Neural cell (in vitro differentiated cells): ENCODE measurements at regions not wholly inside any gene's neighbourhood (a gene's known extent, or its start where the extent isn't known, plus 50 kb on each side); places are given as distances from the start of the nearest gene placed in this dataset.

Source experiments
- H2AFZ ChIP-seq: fragments of 200-600, 300-800 bp; sonication (generic), shearing (Covaris generic); 2 replicates; pipeline ENCODE4 v1.6.0; 2014; ENCODE audit warnings: low read depth, mild to moderate bottlenecking, antibody characterized with exemption, low read length, moderate library complexity
- H3F3A ChIP-seq: fragments of 200-600 bp; shearing (Covaris generic); 2 replicates; pipeline ENCODE4 v1.6.1; 2016; ENCODE audit warnings: mild to moderate bottlenecking, moderate library complexity, mixed read lengths, antibody characterized with exemption, low read length; ENCODE audit not compliant: insufficient read depth, poor library complexity, severe bottlenecking
- H3K27ac ChIP-seq: fragments of 200-600, 300-800 bp; sonication (generic), shearing (Covaris generic); 2 replicates; pipeline ENCODE4 v1.5.1; 2014; ENCODE audit warnings: mild to moderate bottlenecking, low read length, moderate library complexity
- H3K27me3 ChIP-seq: fragments of 300-800, 200-600 bp; sonication (generic), shearing (Covaris generic); 2 replicates; pipeline ENCODE4 v1.6.0; 2014; ENCODE audit warnings: mild to moderate bottlenecking, low read depth, low read length, moderate library complexity; ENCODE audit not compliant: insufficient read depth
- H3K36me3 ChIP-seq: fragments of 300-800, 200-600 bp; sonication (generic), shearing (Covaris generic); 2 replicates; pipeline ENCODE4 v1.5.1; 2014; ENCODE audit warnings: mild to moderate bottlenecking, antibody characterized with exemption, low read length, moderate library complexity; ENCODE audit not compliant: insufficient read depth
- H3K4me2 ChIP-seq: fragments of 300-800, 200-600 bp; sonication (generic), shearing (Covaris generic); 2 replicates; pipeline ENCODE4 v1.6.0; 2014; ENCODE audit warnings: mild to moderate bottlenecking, low read length
- H3K4me3 ChIP-seq: fragments of 300-800, 200-600 bp; sonication (generic), shearing (Covaris generic); 2 replicates; pipeline ENCODE4 v1.5.1; 2014; ENCODE audit warnings: mild to moderate bottlenecking, low read length, moderate library complexity
- H3K79me2 ChIP-seq: fragments of 200-600 bp; shearing (Covaris generic); replicated peaks from 2 replicates; pipeline ENCODE4 v1.6.0; 2014; ENCODE audit warnings: mild to moderate bottlenecking, low read length, moderate library complexity; ENCODE audit not compliant: insufficient read depth
- H3K9ac ChIP-seq: fragments of 300-800, 200-600 bp; sonication (generic), shearing (Covaris generic); 2 replicates; pipeline ENCODE4 v1.6.1; 2016; ENCODE audit warnings: mild to moderate bottlenecking, low read length, mixed read lengths
- H3K9me2 ChIP-seq: fragments of 200-600 bp; shearing (Covaris generic); 2 replicates; pipeline ENCODE4 v1.6.1; 2016; ENCODE audit warnings: mild to moderate bottlenecking, low read length, mixed read lengths; ENCODE audit not compliant: insufficient read depth
- H3K9me3 ChIP-seq: fragments of 200-600, 300-800 bp; sonication (generic), shearing (Covaris generic); 2 replicates; pipeline ENCODE4 v1.6.1; 2016; ENCODE audit warnings: mild to moderate bottlenecking, mixed run types, low read length, moderate library complexity, mixed read lengths
- H4K20me1 ChIP-seq: fragments of 200-600 bp; shearing (Covaris generic); 2 replicates; pipeline ENCODE4 v1.6.1; 2016; ENCODE audit warnings: mild to moderate bottlenecking, mixed run types; ENCODE audit not compliant: insufficient read depth
- CTCF ChIP-seq: fragments of 450-650 bp; IDR thresholded peaks from 2 replicates; pipeline ENCODE4 v1.5.1; 2014; ENCODE audit warnings: antibody characterized with exemption, mild to moderate bottlenecking, moderate library complexity; ENCODE audit not compliant: poor library complexity, severe bottlenecking
- EZH2 ChIP-seq: fragments of 200-600, 300-800 bp; shearing (Covaris generic), sonication (generic); IDR thresholded peaks from 2 replicates; pipeline ENCODE4 v1.6.1; 2014; ENCODE audit warnings: antibody characterized with exemption, low read length, borderline replicate concordance, mild to moderate bottlenecking; ENCODE audit not compliant: insufficient read depth, poor library complexity, severe bottlenecking
- MXI1 ChIP-seq: fragments of 450-650 bp; conservative IDR thresholded peaks from 2 replicates; pipeline ENCODE4 v1.6.1; 2014; ENCODE audit warnings: antibody characterized with exemption, mild to moderate bottlenecking; ENCODE audit not compliant: poor library complexity, severe bottlenecking
- POLR2AphosphoS5 ChIP-seq: IDR thresholded peaks from 2 replicates; pipeline ENCODE4 v1.6.1; 2012
- SMC3 ChIP-seq: fragments of 450-650 bp; conservative IDR thresholded peaks from 2 replicates; pipeline ENCODE4 v1.6.1; 2014; ENCODE audit warnings: antibody characterized with exemption, mild to moderate bottlenecking, moderate library complexity; ENCODE audit not compliant: poor library complexity
- TF ChIP-seq, protein P1 (sequence below): IDR thresholded peaks from 2 replicates; pipeline ENCODE4 v1.6.1; 2012; ENCODE audit warnings: borderline replicate concordance

- Histone ChIP-seq H4K20me1 (no peaks in the 10 kb centered on the region), H3F3A (no peaks in the 10 kb centered on the region), H3K4me3 (no peak overlapping the region), H3K9ac (no peak overlapping the region), H3K36me3 (no peaks in the 10 kb centered on the region), H3K9me3 (no peaks in the 10 kb centered on the region), H3K4me2 (no peak overlapping the region), H2AFZ (no peak overlapping the region), H3K79me2 (no peaks in the 10 kb centered on the region), H3K9me2 (no peaks in the 10 kb centered on the region), H3K27me3 (no peaks in the 10 kb centered on the region), H3K27ac (no peak overlapping the region)
- TF ChIP-seq MXI1 (no peak), POLR2AphosphoS5 (no peak), SMC3 (no peak)
- TF ChIP-seq, protein P1, sequence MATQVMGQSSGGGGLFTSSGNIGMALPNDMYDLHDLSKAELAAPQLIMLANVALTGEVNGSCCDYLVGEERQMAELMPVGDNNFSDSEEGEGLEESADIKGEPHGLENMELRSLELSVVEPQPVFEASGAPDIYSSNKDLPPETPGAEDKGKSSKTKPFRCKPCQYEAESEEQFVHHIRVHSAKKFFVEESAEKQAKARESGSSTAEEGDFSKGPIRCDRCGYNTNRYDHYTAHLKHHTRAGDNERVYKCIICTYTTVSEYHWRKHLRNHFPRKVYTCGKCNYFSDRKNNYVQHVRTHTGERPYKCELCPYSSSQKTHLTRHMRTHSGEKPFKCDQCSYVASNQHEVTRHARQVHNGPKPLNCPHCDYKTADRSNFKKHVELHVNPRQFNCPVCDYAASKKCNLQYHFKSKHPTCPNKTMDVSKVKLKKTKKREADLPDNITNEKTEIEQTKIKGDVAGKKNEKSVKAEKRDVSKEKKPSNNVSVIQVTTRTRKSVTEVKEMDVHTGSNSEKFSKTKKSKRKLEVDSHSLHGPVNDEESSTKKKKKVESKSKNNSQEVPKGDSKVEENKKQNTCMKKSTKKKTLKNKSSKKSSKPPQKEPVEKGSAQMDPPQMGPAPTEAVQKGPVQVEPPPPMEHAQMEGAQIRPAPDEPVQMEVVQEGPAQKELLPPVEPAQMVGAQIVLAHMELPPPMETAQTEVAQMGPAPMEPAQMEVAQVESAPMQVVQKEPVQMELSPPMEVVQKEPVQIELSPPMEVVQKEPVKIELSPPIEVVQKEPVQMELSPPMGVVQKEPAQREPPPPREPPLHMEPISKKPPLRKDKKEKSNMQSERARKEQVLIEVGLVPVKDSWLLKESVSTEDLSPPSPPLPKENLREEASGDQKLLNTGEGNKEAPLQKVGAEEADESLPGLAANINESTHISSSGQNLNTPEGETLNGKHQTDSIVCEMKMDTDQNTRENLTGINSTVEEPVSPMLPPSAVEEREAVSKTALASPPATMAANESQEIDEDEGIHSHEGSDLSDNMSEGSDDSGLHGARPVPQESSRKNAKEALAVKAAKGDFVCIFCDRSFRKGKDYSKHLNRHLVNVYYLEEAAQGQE = no peak
These were observed 702.9 kb upstream of the PCDH9 start for GRCh38 chr13:67932991-67933390.

DNA sequence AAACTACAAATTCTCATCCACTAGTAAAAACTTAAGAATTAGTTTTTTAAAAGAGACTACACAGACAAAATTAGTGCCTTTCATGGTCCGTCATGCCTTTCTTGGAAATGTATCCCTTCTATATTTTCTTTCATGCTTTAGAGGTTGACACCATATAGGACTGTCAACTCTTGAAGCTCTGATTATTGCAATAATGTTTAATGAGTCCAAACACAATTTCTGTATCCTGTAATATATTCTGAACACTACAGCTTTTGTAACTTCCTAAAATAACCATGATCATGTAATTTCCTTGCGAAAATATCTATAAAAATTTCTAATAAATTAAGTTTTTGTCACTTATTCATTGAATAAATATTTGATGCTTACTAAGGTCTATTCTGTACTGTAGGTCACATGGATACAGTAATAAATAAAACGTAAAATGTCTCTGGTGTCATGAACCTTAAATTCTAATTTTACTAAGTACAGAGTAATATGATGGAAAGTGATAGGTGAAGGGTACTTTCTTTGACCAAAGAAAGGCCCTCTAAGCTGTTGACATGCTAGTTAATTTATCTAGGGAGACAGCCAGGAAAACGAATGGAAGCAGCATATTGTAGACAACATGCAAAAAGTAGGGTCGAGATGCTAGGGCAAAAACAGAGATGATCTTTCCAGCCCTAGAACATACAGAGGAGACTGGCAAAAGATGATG lies 687.3 kb upstream of the PCDH9 start:
- Histone ChIP-seq H3F3A (no peaks in the 10 kb centered on the region), H3K9me3 (no peaks in the 10 kb centered on the region), H3K4me2 (no peak overlapping the region), H3K27ac (no peak overlapping the region), H3K9ac (no peak overlapping the region), H4K20me1 (no peaks in the 10 kb centered on the region), H3K79me2 (no peaks in the 10 kb centered on the region), H3K27me3 (no peaks in the 10 kb centered on the region), H2AFZ (no peak overlapping the region), H3K36me3 (no peaks in the 10 kb centered on the region), H3K4me3 (no peak overlapping the region), H3K9me2 (no peaks in the 10 kb centered on the region)
- TF ChIP-seq, protein P1 = no peak
- TF ChIP-seq SMC3 (no peak), EZH2 (no peak), CTCF (no peak)
